ENCODE measurements at regions not wholly inside any gene's neighbourhood (a gene's known extent, or its start where the extent isn't known, plus 50 kb on each side); places are given as distances from the start of the nearest gene placed in this dataset.

GRCh38 chr10:4170181-4170580 lies 385.2 kb upstream of the KLF6 start:
- ATAC-seq, result no peak
- no peaks in the 10 kb centered on the region for H3K27me3 Mint-ChIP-seq

DNA sequence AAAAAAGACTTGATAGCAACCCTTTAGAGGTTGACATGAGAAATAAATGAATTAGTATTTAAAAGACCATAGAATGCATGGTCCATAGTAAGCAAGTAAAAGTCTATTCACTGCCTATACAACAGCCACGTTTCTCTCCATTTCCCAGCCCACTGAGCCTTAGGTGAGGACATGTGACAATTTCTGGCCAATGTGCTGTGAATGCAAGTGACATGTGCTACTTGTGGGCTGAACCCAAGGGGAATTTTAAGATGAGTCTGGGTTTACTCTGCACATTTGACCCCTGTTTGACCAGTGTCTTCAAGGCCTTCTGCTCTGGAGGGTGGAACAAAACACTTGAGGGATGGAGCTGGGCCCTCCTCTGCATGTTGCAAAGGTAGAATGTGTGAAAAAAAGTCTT lies 384.4 kb upstream of the KLF6 start:
- no peak for DNase-seq
- Mint-ChIP-seq H3K4me1 (ENCODE audit: low read depth) (no peaks in the 10 kb centered on the region), H3K4me3 (no peak overlapping the region), H3K36me3 (ENCODE audit: low read depth) (peaks cover 3% of the 10 kb centered on the region), H3K27ac (no peak overlapping the region), H3K9me3 (peaks cover 3% of the 10 kb centered on the region), H3K27me3 (no peaks in the 10 kb centered on the region)
- CTCF ChIA-PET, result interaction anchor here (0.6 kb wide), 1 partner anchor 28 kb away, joined by 3 read pairs; no protein-coding TSS in a partner anchor
- intact Hi-C loops (cut with micrococcal nuclease), result no loop called here
- POLR2A ChIA-PET, result interaction anchor here (0.6 kb wide), 1 partner anchor 664 kb away, joined by 3 read pairs; no protein-coding TSS in a partner anchor
- no peak for ATAC-seq
- TF ChIP-seq, protein P1, sequence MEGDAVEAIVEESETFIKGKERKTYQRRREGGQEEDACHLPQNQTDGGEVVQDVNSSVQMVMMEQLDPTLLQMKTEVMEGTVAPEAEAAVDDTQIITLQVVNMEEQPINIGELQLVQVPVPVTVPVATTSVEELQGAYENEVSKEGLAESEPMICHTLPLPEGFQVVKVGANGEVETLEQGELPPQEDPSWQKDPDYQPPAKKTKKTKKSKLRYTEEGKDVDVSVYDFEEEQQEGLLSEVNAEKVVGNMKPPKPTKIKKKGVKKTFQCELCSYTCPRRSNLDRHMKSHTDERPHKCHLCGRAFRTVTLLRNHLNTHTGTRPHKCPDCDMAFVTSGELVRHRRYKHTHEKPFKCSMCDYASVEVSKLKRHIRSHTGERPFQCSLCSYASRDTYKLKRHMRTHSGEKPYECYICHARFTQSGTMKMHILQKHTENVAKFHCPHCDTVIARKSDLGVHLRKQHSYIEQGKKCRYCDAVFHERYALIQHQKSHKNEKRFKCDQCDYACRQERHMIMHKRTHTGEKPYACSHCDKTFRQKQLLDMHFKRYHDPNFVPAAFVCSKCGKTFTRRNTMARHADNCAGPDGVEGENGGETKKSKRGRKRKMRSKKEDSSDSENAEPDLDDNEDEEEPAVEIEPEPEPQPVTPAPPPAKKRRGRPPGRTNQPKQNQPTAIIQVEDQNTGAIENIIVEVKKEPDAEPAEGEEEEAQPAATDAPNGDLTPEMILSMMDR (IDR thresholded peaks at IDR 0.05), result no peak

More at GRCh38 chr10:4170181-4170580, 385.2 kb upstream of the KLF6 start:
- TF ChIP-seq, protein P1 (IDR thresholded peaks at IDR 0.05), result no peak
- Mint-ChIP-seq H3K27ac (no peak overlapping the region), H3K36me3 (ENCODE audit: low read depth) (peaks cover 3% of the 10 kb centered on the region), H3K9me3 (peaks cover 3% of the 10 kb centered on the region), H3K4me3 (no peak overlapping the region), H3K4me1 (ENCODE audit: low read depth) (no peaks in the 10 kb centered on the region)
- no peak for DNase-seq
- ChIA-PET CTCF (no interaction called here), POLR2A (no interaction called here)
- intact Hi-C loops (cut with micrococcal nuclease), result no loop called here

GRCh38 chr10:4167216-4167615 lies 382.2 kb upstream of the KLF6 start:
- CTCF ChIA-PET, result no interaction called here
- intact Hi-C loops (cut with micrococcal nuclease), result no loop called here

DNA sequence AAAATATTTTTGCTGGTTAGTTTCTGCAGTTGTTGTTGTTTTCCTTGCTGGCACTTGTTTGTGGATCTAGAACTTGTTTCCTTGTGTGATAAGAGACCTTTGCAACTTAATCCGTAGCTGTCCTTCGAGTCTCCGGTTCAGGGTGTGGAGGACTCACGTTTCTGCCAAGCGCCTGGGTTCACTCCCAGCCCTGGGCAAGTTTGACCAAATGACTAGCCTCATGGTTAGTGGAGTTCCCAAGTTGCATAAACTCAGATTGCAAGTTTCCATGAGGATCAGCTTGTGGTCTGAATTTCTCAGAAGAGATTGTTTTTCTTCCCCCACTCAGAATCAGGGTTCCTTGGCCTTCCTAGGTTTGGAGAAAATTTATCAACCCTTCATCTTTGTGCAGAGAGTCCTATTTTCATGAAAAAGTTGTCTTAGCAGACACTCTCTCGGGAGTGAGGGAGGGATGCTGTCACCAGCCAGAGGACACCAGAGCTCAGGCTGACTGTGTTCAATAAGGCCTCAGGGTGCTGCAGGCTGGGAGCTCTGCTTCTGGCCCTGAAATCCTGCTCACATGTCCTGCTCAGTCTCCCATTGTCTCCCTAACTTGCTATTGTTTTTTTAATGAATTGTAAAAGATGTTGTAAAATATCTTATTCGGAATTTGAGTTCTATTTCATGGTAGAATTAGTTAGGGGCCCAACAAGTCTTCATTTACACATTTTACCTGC lies 377.7 kb upstream of the KLF6 start:
- Mint-ChIP-seq H3K27ac (no peak overlapping the region), H3K4me3 (no peak overlapping the region), H3K36me3 (ENCODE audit: low read depth) (no peaks in the 10 kb centered on the region), H3K4me1 (ENCODE audit: low read depth) (no peaks in the 10 kb centered on the region), H3K27me3 (no peaks in the 10 kb centered on the region), H3K9me3 (no peaks in the 10 kb centered on the region)
- intact Hi-C loops (cut with micrococcal nuclease), result no loop called here
- ChIA-PET POLR2A (no interaction called here), CTCF (interaction anchor here (1.5 kb wide), 1 partner anchor 9 kb away, joined by 3 read pairs; no protein-coding TSS in a partner anchor)
- no peak for ATAC-seq
- no peak for DNase-seq
- TF ChIP-seq, protein P1 (IDR thresholded peaks at IDR 0.05), result no peak

More at GRCh38 chr10:4167216-4167615, 382.2 kb upstream of the KLF6 start:
- POLR2A ChIA-PET, result no interaction called here
- no peaks in the 10 kb centered on the region for H3K4me1 Mint-ChIP-seq (ENCODE audit: low read depth)
- H3K36me3 Mint-ChIP-seq (ENCODE audit: low read depth), result peaks cover 2% of the 10 kb centered on the region
- peaks cover 2% of the 10 kb centered on the region for H3K9me3 Mint-ChIP-seq
- TF ChIP-seq, protein P1 (IDR thresholded peaks at IDR 0.05), result no peak
- ATAC-seq (no peak), DNase-seq (no peak)
- H3K27ac Mint-ChIP-seq, result no peak overlapping the region
- no peaks in the 10 kb centered on the region for H3K27me3 Mint-ChIP-seq
- H3K4me3 Mint-ChIP-seq, result no peak overlapping the region

- DNase-seq (no peak), ATAC-seq (no peak)
- no peaks in the 10 kb centered on the region for H3K36me3 Mint-ChIP-seq (ENCODE audit: low read depth)
- H3K9me3 Mint-ChIP-seq, result no peaks in the 10 kb centered on the region
- no peak overlapping the region for H3K4me3 Mint-ChIP-seq
- TF ChIP-seq, protein P1 (IDR thresholded peaks at IDR 0.05), result no peak
- H3K4me1 Mint-ChIP-seq (ENCODE audit: low read depth), result peaks cover 9% of the 10 kb centered on the region
- H3K27me3 Mint-ChIP-seq, result no peaks in the 10 kb centered on the region
- ChIA-PET POLR2A (no interaction called here), CTCF (no interaction called here)
- intact Hi-C loops (cut with micrococcal nuclease), result no loop called here
- no peak overlapping the region for H3K27ac Mint-ChIP-seq
These were observed 374.2 kb upstream of the KLF6 start for GRCh38 chr10:4159173-4159572.
